GM12873 (cell line): ENCODE measurements at regions not wholly inside any gene's neighbourhood (a gene's known extent, or its start where the extent isn't known, plus 50 kb on each side); places are given as distances from the start of the nearest gene placed in this dataset.

ENCODE experiments used
- TF ChIP-seq, protein P1 (sequence below): IDR thresholded peaks from 2 replicates; pipeline ENCODE4 v1.5.1; 2012; ENCODE audit warnings: low read depth, mild to moderate bottlenecking, moderate library complexity, low read length, control low read depth; ENCODE audit not compliant: insufficient read depth; ENCODE audit errors: missing control alignments

DNA sequence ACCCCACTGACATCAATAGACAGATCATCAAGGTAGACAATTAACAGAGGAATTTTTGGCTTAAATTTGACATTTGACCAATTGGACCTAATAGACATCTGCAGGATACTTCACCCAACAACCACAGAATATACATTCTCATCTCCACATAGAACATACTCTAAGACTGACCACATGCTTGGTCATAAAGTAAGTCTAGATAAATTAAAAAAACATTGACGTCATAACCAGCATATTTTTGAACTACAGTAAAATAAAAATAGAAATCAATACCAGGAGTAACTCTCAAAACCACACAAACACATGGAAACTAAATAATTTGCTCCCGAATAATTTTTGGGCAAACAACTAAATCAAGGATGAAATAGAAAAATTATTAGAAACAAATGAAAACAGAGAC lies 205.7 kb downstream of the REEP3 start:
- TF ChIP-seq, protein P1, sequence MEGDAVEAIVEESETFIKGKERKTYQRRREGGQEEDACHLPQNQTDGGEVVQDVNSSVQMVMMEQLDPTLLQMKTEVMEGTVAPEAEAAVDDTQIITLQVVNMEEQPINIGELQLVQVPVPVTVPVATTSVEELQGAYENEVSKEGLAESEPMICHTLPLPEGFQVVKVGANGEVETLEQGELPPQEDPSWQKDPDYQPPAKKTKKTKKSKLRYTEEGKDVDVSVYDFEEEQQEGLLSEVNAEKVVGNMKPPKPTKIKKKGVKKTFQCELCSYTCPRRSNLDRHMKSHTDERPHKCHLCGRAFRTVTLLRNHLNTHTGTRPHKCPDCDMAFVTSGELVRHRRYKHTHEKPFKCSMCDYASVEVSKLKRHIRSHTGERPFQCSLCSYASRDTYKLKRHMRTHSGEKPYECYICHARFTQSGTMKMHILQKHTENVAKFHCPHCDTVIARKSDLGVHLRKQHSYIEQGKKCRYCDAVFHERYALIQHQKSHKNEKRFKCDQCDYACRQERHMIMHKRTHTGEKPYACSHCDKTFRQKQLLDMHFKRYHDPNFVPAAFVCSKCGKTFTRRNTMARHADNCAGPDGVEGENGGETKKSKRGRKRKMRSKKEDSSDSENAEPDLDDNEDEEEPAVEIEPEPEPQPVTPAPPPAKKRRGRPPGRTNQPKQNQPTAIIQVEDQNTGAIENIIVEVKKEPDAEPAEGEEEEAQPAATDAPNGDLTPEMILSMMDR, result no peak

DNA sequence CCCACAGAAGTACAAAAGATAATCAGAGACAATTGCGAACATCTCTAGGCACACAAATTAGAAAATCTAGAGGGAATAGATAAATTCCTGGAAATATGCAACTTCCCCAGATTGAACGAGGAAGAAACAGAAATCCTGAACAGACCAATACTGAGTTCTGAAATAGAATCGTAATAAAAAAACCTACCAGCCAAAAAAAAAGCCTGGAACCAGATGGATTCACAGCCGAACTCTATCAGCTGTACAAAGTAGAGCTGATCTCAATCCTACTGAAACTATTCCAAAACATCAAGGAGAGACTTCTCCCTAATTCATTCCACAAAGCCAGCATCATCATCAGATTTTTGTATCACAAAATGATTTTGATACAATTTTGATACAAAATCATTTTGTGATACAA lies 206.4 kb downstream of the REEP3 start:
- TF ChIP-seq, protein P1, result no peak

GRCh38 chr10:63735305-63735704 lies 214.1 kb downstream of the REEP3 start:
- TF ChIP-seq, protein P1, result no peak

DNA sequence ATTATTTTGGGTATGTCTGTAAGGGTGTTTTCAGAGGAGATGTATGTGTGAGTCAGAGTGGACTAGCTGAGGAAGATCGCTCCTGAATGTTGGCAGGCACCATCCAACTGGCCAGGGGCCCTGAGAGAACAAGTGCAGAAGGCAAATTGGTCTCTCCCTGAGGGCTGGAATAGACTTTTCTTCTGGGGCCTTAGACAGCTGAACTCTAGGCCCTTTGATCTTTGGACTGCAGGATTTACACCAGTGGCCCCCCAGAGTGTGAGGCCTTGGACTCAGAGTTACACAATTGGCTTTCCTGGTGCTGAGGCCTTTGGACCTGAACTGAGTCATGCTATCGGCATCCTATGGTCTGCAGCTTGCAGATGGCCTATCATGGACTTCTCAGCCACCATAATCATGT lies 217.2 kb downstream of the REEP3 start:
- TF ChIP-seq, protein P1, result no peak

DNA sequence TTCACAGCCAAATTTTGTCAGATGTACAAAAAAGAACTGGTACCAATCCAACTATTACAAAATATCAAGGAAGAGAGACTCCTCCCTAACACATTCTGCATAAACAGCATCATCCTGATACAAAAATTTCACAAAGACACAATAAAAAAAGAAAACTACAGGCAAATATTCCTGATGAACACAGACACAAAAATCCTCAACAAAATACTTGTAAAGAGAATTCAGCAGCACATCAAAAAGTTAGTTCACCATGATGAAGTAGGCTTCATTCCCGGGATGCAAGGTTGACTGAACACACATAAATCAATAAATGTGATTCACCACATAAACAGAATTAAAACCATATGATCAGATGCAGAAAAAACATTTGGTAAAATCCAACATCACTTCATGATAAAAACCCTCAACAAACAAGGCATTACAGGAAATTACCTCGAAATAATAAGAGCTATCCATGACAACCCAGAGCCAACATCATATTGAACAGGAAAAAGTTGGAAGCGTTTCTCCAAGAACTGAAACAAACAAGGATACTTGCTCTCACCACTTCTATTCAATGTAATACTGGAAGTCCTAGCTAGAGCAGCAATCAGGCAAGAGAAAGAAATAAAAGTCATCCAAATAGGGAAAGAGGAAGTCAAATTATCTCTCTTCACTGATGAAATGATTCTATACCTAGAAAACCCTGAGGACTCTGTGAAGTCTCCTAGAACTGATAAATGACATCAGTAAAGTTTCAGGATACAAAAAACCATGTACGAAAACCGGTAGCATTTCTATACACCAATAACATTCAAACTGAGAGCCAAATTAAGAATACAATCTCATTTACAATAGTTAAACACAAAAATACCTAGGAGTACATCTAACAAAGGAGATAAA lies 223.1 kb downstream of the REEP3 start:
- TF ChIP-seq, protein P1, result no peak

GRCh38 chr10:63749915-63750314 lies 228.7 kb downstream of the REEP3 start:
- TF ChIP-seq, protein P1, result no peak

GRCh38 chr10:63751836-63752235 lies 230.6 kb downstream of the REEP3 start:
- TF ChIP-seq, protein P1, result no peak
